ENCODE measurements at regions not wholly inside any gene's neighbourhood (a gene's known extent, or its start where the extent isn't known, plus 50 kb on each side); places are given as distances from the start of the nearest gene placed in this dataset.
"Not testable (repeated sequence)": the region's sequence is repeated elsewhere in the genome, so short reads cannot be mapped to it uniquely, and the experiment has no call there.

DNA sequence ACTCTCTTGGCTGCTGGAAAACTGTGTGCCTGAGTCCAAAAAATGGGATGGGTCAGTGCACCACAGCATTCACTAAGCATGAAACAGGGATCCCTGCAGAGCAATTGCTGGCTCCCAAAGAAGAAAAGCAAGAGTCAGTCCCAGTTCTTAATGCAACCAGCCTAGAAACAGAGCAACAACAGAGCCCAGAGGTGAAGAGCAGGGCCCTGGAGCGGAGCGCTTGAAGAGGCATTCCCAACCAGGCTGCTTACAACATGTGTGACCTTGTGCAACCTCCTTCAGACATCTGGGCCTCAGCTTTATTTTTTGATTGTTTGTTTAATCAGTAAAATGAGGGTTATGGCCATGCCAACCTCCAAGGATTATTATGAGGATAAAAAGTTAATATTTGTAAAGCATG, 543.7 kb upstream of the COBL start:
- DNase-seq (ENCODE audit: extremely low read depth, low read depth): no peak

- DNase-seq (ENCODE audit: extremely low read depth, low read depth): no peak
Observed at GRCh38 chr7:51850126-51850525, 533.5 kb upstream of the COBL start.

- DNase-seq (ENCODE audit: extremely low read depth, low read depth): no peak
Observed at GRCh38 chr7:51847461-51848134, 531.0 kb upstream of the COBL start.

DNA sequence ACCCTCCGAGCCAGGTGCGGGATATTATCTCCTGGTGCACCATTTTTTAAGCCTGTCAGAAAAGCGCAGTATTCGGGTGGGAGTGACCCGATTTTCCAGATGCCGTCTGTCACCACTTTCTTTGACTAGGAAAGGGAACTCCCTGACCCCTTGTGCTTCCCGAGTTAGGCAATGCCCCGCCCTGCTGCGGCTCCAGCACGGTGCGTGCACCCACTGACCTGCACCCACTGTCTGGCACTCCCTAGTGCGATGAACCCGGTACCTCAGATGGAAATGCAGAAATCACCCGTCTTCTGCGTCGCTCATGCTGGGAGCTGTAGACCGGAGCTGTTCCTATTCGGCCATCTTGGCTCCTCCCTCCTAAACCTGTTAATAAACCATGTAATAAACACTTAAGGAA, 522.5 kb upstream of the COBL start:
- DNase-seq (ENCODE audit: extremely low read depth, low read depth): not testable (repeated sequence)

DNA sequence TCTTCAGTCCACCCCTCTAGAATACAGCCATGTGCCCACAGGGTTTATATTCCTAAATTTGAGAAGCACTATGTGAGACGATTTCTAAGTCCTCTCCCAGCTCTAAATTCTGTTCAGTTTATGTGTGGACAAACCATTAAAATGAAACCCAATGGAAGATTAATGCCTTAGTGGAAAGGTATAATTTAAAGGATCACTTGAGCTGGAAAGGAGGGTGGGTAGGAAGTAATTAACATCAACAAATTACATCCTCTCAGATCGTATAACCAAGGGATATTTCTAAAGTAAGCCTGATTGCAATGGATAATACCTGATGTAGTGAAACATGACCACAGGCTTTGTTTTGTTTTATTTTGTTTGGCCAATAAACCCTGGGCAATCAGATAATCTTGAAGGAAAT, 511.0 kb upstream of the COBL start:
- no peak for DNase-seq (ENCODE audit: extremely low read depth, low read depth)

DNA sequence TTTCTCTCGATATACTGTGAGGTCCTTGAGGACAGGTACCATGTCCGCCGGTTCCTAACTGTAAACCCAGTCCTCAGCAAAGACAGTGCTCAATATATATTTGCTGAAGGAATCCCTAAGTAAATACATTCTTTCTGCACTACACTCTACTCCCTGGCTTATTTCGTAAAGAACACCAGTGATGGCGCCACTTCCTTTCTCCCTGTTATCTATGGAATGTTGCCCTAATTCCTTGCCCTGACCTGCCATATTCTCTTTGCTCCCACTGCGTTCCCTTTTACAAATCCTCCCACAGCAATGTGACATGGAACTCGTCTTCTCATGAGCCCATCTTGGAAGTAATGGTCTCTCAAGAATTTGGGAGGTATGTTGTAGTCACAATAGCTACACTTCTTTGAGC, 507.4 kb upstream of the COBL start:
- DNase-seq (ENCODE audit: extremely low read depth, low read depth): no peak

DNA sequence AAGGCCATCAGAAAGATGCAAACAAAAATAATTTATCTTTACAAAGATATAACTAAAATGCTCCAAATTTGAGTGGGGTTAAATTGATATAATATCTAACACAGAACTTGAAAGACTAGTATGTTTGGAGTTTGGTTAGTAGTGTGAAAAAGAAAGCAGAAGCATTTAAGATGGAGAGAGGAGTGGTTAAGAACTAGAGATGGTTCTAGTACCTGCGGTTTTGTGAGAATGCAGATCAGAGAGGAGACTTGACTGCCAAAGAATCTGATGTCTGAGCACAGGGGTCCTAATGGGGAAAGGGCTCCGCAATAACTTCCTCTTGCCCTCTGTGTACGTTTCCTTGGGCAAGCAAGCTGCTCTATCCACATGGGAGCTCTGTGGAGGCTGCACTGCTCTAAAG, 506.8 kb upstream of the COBL start:
- no peak for DNase-seq (ENCODE audit: extremely low read depth, low read depth)

GRCh38 chr7:51817694-51818225, 501.2 kb upstream of the COBL start:
- DNase-seq (ENCODE audit: extremely low read depth, low read depth): no peak

DNA sequence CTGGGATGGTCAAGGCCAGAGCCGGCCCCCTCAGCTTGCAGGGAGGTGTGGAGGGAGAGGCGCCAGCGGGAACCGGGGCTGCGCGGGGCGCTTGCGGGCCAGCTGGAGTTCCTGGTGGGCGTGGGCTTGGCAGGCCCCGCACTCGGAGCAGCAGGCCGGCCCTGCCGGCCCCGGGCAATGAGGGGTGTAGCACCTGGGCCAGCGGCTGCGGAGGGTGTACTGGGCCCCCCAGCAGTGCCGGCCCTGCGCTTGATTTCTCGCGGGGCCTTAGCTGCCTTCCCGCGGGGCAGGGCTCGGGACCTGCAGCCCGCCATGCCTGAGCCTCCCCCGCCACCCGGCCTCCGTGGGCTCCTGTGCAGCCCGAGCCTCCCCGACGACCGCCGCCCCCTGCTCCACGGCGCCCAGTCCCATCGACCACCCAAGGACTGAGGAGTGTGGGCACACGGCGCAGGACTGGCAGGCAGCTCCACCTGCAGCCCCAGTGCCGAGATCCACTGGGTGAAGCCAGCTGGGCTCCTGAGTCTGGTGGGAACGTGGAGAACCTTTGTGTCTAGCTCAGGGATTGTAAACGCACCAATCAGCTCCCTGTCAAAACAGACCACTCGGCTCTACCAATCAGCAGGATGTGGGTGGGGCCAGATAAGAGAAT, 489.3 kb upstream of the COBL start:
- DNase-seq (ENCODE audit: extremely low read depth, low read depth): not testable (repeated sequence)

DNA sequence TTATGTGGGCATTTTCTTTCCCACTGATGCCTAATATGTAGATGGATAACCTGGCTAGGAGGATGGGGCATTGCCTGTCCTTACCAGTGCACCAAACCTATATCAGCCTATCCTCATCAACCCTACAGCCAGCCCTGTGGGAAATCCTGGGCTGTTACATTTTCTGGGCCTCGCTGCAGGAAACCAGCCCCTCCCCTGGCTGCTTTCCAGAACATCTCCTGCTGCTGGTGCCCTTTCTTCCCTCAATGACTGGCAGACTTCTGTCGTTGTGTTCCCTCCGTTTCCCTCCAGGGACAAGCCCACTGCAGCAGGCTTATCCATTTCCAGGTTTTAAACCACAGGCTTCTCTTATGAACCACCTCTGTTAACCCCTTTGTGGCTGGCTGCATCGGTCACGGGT, 486.1 kb upstream of the COBL start:
- no peak for DNase-seq (ENCODE audit: extremely low read depth, low read depth)

DNA sequence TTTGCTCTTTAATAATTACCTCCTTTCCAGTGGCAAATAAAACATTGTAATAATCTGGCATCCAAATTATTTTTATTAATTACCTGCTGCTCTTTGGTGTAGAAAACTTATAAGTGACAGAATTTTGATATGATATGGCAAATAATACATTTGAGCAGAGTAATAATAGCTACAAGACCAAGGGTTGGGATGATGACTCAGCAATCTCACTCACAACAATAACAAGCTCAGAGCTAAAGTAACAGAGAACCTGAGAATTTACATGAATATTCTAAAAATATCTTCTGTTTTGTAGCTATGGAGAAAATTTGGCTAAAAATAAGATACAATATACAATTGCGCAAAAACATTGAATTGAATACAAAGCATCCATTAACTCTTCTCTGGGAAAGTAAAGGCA, 480.8 kb upstream of the COBL start:
- no peak for DNase-seq (ENCODE audit: extremely low read depth, low read depth)

GRCh38 chr7:51792796-51793195, 476.2 kb upstream of the COBL start:
- no peak for DNase-seq (ENCODE audit: extremely low read depth, low read depth)

DNA sequence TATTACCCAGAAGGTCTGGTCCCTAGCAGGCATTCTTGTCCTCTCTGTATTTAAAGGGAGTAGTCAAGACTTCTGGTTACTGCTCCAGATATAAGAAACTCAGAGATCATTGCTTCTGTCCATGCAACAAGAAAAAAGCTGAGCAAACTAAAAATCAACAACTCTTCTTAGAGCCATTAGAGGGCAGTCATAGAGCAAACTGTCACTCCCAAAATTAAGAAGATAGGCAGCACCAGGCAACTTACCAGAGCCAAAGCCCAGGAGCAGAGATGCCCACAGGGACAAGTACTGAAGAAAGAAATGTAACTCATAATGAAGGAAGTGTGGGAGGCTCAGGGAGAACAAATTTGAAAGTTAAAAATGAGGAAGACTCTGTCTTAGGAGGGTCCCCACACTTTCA, 472.9 kb upstream of the COBL start:
- no peak for DNase-seq (ENCODE audit: extremely low read depth, low read depth)

- no peak for DNase-seq (ENCODE audit: extremely low read depth, low read depth)
Observed at GRCh38 chr7:51786284-51786683, 469.7 kb upstream of the COBL start.

- no peak for DNase-seq (ENCODE audit: extremely low read depth, low read depth)
Observed at GRCh38 chr7:51785876-51786275, 469.3 kb upstream of the COBL start.

- no peak for DNase-seq (ENCODE audit: extremely low read depth, low read depth)
Observed at GRCh38 chr7:51785171-51785570, 468.6 kb upstream of the COBL start.

- no peak for DNase-seq (ENCODE audit: extremely low read depth, low read depth)
Observed at GRCh38 chr7:51783241-51783640, 466.6 kb upstream of the COBL start.

DNA sequence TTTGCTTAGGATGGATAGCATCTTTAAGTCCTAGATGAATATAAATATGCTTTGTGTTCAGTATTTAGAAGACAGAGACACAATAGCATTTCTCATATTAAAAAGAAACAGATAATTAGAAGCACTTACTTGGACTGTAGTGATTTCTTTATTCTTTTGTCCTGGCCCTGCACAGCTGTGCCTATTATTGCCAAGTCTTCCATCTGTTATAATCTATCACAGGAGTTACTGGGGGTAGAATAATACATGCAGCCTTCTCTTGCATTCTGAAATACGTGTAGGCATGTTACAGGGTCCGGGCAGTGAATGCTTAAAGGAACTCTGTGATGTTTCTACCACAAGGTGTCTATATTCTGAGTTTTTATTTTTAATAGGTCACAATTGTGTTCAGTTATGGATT, 461.5 kb upstream of the COBL start:
- DNase-seq (ENCODE audit: extremely low read depth, low read depth): no peak

DNA sequence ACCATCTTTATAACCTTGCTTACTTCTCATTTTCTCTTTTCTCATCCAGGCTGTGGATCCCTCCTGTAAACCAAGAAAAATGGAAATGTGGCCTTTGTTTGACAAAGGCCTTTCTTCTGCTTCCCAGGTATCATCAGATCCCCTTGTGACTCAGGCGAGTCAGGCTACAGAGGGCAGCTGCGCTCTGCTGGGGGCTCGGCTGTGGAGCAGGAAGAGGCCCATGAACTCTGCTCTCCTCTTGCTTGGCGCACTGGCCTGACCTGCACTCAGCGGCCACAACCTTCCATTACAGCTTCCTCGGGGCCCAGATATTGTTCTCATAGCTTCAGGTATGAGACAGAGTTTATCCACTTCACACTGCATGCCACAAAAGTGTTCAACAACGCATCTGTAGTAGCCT, 457.6 kb upstream of the COBL start:
- no peak for DNase-seq (ENCODE audit: extremely low read depth, low read depth)

DNA sequence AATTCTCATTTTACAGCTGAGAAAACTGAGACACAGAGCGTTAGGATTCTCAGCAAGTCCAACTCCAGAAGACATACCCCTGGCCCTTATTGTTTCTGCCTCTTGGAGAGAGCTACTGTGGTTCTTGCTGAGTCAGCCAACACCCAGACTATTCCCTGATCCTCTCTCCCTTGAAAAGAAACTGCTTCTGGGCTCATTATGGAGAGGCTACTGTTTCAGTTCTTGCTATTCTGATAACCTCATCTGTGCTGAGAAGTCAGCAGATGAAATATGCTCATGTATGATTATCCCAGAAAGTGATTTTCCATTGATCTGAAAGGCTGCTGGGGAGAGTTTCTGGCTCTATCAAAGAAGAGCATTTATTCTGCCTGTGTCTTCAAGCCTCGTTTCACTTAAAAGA, 455.6 kb upstream of the COBL start:
- DNase-seq (ENCODE audit: extremely low read depth, low read depth): no peak

GRCh38 chr7:51764976-51765375, 448.4 kb upstream of the COBL start:
- no peak for DNase-seq (ENCODE audit: extremely low read depth, low read depth)

GRCh38 chr7:51759985-51760384, 443.4 kb upstream of the COBL start:
- DNase-seq (ENCODE audit: extremely low read depth, low read depth): no peak

GRCh38 chr7:51757960-51758359, 441.4 kb upstream of the COBL start:
- no peak for DNase-seq (ENCODE audit: extremely low read depth, low read depth)
